Stimulated activated naive B cell treated with anti-CD40 and anti-IgM and Interleukin-4, amounts not matched to agents 10 μg/mL and 1 μg/mL and 100 μg/mL, for 72 hours (primary cell): ENCODE measurements at regions not wholly inside any gene's neighbourhood (a gene's known extent, or its start where the extent isn't known, plus 50 kb on each side); places are given as distances from the start of the nearest gene placed in this dataset.
"Not testable (repeated sequence)": the region's sequence is repeated elsewhere in the genome, so short reads cannot be mapped to it uniquely, and the experiment has no call there.

Experiments
- ATAC-seq, 2 donors: fragments of 150-1000 bp; cut with Tn5 transposase; replicated peaks; 2 replicates each; pipeline ENCODE4 v1.10.0; 2021; ENCODE audit warnings: moderate library complexity in 1 of 2
- DNase-seq: peaks from one replicate; pipeline ENCODE4 v3.0.0; 2021
- H3K27ac Mint-ChIP-seq: one replicate; pipeline ENCODE4 v1.8.0; 2022; ENCODE audit warnings: mild to moderate bottlenecking, mixed read lengths
- H3K27me3 Mint-ChIP-seq, 2 donors: one replicate each; pipeline ENCODE4 v1.8.0; 2022; ENCODE audit warnings: mixed read lengths in 2 of 2
- H3K36me3 Mint-ChIP-seq, 2 donors: one replicate each; pipeline ENCODE4 v1.8.0; 2022; ENCODE audit warnings: mixed read lengths in 2 of 2, mild to moderate bottlenecking in 1 of 2
- H3K4me1 Mint-ChIP-seq, 2 donors: one replicate each; pipeline ENCODE4 v1.8.0; 2022; ENCODE audit warnings: mixed read lengths in 2 of 2, mild to moderate bottlenecking in 1 of 2
- H3K4me3 Mint-ChIP-seq, 2 donors: one replicate each; pipeline ENCODE4 v1.8.0; 2022; ENCODE audit warnings: mild to moderate bottlenecking in 2 of 2, mixed read lengths in 2 of 2, moderate library complexity in 1 of 2
- H3K9me3 Mint-ChIP-seq, 2 donors: one replicate each; pipeline ENCODE4 v1.8.0; 2022; ENCODE audit warnings: mixed read lengths in 2 of 2, mild to moderate bottlenecking in 1 of 2

DNA sequence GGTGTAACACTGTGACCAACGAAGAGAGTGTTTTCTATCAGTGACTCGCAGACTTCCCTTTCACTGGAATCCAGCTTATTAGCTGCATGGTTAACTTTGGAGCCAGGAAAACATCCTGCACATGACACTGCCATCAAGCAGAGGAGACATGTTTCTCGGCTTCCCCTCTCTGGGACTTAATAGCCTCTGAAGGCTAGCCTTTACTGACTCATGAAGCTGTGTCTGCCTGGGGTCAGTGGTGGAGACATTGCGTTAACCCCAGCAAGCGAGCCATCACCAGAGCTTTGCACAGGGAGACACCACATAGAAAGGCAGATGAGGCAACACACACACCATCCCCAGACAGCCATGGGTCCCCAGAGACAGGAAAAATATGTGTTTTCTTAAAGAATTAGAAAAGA, 126.9 kb upstream of the PRICKLE1 start:
- H3K27ac Mint-ChIP-seq: no peak overlapping the region
- H3K4me1 Mint-ChIP-seq: no peaks in the 10 kb centered on the region
- ATAC-seq (no peak), DNase-seq (no peak)
- H3K36me3 Mint-ChIP-seq: no peaks in the 10 kb centered on the region
- H3K27me3 Mint-ChIP-seq: no peaks in the 10 kb centered on the region
- H3K4me3 Mint-ChIP-seq: no peak overlapping the region
- H3K9me3 Mint-ChIP-seq: peaks cover 0 to 5% of the 10 kb centered on the region in 2 donors

DNA sequence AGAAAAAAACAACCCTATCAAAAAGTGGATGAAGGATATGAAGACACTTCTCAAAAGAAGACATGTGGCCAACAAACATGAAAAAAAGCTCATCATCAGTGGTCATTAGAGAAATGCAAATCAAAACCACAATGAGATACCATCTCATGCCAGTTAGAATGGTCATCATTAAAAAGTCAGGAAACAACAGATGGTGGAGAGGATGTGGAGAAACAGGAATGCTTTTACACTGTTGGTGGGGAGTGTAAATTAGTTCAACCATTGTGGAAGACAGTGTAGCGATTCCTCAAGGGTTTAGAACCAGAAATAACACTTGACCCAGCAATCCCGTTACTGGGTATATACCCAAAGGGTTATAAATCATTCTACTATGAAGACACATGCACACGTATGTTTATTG, 124.0 kb upstream of the PRICKLE1 start:
- not testable (repeated sequence) for DNase-seq, H3K36me3 Mint-ChIP-seq, H3K27me3 Mint-ChIP-seq, ATAC-seq, H3K4me3 Mint-ChIP-seq, H3K27ac Mint-ChIP-seq, H3K4me1 Mint-ChIP-seq
- peaks cover 4 to 11% of the 10 kb centered on the region in 2 donors for H3K9me3 Mint-ChIP-seq

- not testable (repeated sequence) for H3K4me1 Mint-ChIP-seq, H3K4me3 Mint-ChIP-seq, DNase-seq, H3K27me3 Mint-ChIP-seq, H3K36me3 Mint-ChIP-seq, H3K27ac Mint-ChIP-seq, ATAC-seq
- peaks cover 4 to 11% of the 10 kb centered on the region in 2 donors for H3K9me3 Mint-ChIP-seq
Observed at GRCh38 chr12:42708374-42708773, 118.8 kb upstream of the PRICKLE1 start.

DNA sequence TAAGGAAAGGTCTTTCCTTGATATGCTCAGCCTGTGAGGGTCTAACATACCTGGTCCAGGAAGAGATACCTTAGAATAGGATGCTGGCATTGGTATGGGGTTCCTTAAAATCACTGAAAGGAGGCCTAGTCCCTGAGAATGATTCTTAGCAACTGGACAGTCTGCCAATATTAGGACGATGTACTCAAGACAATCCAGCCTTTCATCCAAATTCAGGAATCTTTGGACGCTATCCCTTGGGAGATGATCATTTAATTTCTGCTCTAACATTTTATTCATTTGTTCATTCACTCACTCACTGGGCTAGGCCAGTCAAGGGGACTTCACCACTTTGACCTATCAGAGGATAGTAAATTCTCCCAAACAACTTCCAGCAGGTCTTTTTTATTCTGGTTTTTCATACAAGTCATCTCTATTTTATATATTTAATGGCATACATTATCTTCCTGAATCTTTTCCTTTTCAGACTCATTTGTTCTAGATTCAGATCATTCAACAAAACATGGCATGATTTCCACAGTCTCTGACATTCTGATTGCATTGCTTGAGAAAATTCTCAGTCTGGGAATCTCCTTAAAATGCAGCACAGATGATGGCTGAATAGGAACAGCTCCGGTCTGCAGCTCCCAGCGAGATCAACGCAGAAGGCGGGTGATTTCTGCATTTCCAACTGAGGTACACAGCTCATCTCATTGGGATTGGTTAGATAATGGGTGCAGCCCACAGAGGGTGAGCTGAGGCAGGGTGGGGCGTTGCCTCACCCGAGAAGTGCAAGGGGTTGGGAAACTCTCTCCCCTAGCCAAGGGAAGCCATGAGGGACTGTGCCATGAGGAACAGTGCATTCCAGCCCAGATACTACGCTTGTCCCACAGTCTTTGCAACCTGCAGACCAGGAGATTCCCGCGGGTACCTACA, 118.0 kb upstream of the PRICKLE1 start:
- Mint-ChIP-seq H3K4me3 (no peak overlapping the region), H3K27ac (no peak overlapping the region), H3K36me3 (no peaks in the 10 kb centered on the region), H3K27me3 (no peaks in the 10 kb centered on the region), H3K9me3 (peaks cover 4 to 10% of the 10 kb centered on the region in 2 donors), H3K4me1 (no peaks in the 10 kb centered on the region)
- ATAC-seq: no peak
- no peak for DNase-seq

- Mint-ChIP-seq H3K27me3 (no peaks in the 10 kb centered on the region), H3K9me3 (peaks cover 4 to 6% of the 10 kb centered on the region in 2 donors), H3K4me3 (no peak overlapping the region), H3K27ac (no peak overlapping the region), H3K4me1 (no peaks in the 10 kb centered on the region), H3K36me3 (no peaks in the 10 kb centered on the region)
- DNase-seq (no peak), ATAC-seq (no peak)
Observed at GRCh38 chr12:42706321-42706720, 116.8 kb upstream of the PRICKLE1 start.

DNA sequence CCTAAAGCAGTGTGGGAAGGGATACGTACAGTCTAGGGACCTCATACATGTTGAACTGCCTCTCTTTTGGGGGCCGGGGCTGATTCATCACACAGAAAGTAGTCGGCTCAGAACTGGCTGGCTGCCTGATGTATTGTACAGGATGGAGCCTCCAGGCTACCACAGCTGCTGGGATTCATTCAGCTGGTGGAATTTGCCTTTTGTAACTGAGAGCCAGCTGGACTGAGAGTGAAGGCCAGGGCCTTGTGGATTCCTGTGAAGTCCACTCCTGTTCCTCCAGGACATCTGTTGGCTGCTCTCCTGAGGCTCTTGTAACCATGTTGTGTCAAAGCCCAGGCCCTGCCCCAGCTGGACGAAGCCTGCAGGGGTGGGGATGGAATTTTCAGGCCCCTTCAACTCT, 116.3 kb upstream of the PRICKLE1 start:
- no peak for DNase-seq

DNA sequence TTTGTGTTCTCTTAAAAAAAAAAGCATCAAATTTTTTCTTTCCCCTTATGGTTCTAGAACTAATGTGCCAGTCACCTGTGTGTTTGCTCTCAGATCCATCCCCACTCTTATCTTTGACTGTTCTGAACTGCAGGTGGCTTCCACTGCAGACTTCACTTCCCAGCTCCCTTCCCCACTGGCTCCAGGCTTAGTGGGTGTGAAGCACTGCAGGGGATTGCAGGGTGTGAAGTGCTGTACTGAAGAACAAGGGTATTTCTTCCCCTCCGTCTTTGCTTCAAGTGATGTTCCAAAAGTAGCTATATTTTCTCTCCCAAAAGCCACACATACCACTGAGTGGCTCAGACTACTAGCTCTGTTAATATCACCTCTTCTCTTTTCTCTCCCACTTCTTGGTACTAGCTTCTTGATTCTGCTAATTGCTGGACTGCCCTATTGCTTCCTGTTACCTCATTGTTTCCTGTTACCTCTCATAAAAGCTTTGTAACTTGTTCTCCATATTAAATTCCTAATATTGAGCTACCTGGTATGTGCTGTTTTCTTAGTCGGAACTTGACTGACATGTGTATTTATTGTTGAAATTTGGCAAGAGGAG, 115.4 kb upstream of the PRICKLE1 start:
- ATAC-seq (no peak), DNase-seq (no peak)
- Mint-ChIP-seq H3K4me1 (no peaks in the 10 kb centered on the region), H3K27ac (no peak overlapping the region), H3K36me3 (no peaks in the 10 kb centered on the region), H3K9me3 (peaks cover 0 to 3% of the 10 kb centered on the region in 2 donors), H3K27me3 (no peaks in the 10 kb centered on the region), H3K4me3 (no peak overlapping the region)

More for the DNA sequence above, 116.3 kb upstream of the PRICKLE1 start:
- Mint-ChIP-seq H3K36me3 (no peaks in the 10 kb centered on the region), H3K4me3 (no peak overlapping the region), H3K27me3 (no peaks in the 10 kb centered on the region), H3K4me1 (no peaks in the 10 kb centered on the region), H3K9me3 (peaks cover 3% of the 10 kb centered on the region in 2 donors), H3K27ac (no peak overlapping the region)
- no peak for ATAC-seq

DNA sequence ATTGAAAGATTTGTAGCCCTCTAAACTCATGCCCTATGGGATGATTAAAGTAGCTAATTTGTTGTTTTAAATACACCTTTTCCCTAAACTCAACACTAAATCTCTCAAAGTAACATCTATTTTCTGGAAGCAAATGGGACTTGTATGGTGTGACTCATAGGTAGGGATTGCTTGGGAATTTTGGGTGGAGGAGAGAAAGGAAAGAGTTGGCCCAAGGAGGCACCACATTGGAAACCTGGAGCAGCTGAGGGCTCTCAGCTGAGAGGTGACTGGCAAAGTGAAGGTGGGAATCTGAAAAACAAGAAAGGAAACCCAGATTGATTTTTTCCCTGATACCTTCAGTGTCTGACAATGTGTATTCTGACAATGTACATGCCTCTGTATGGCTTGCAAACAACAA, 114.8 kb upstream of the PRICKLE1 start:
- Mint-ChIP-seq H3K27ac (no peak overlapping the region), H3K4me3 (no peak overlapping the region), H3K27me3 (no peaks in the 10 kb centered on the region), H3K4me1 (no peaks in the 10 kb centered on the region), H3K9me3 (peaks cover 0 to under 1% of the 10 kb centered on the region in 2 donors), H3K36me3 (no peaks in the 10 kb centered on the region)
- no peak for ATAC-seq
- no peak for DNase-seq

- no peaks in the 10 kb centered on the region for H3K9me3 Mint-ChIP-seq
- H3K36me3 Mint-ChIP-seq: no peaks in the 10 kb centered on the region
- H3K27ac Mint-ChIP-seq: no peak overlapping the region
- H3K4me3 Mint-ChIP-seq: no peak overlapping the region
- ATAC-seq (no peak), DNase-seq (no peak)
- no peaks in the 10 kb centered on the region for H3K27me3 Mint-ChIP-seq
- H3K4me1 Mint-ChIP-seq: no peaks in the 10 kb centered on the region
Observed at GRCh38 chr12:42701084-42701483, 111.5 kb upstream of the PRICKLE1 start.

GRCh38 chr12:42698213-42698612, 108.7 kb upstream of the PRICKLE1 start:
- Mint-ChIP-seq H3K36me3 (no peaks in the 10 kb centered on the region), H3K4me1 (no peaks in the 10 kb centered on the region), H3K4me3 (no peak overlapping the region), H3K27ac (no peak overlapping the region), H3K27me3 (no peaks in the 10 kb centered on the region), H3K9me3 (peaks cover 1 to 4% of the 10 kb centered on the region in 2 donors)
- DNase-seq: no peak
- ATAC-seq: no peak

GRCh38 chr12:42696406-42697149, 107.0 kb upstream of the PRICKLE1 start:
- no peaks in the 10 kb centered on the region for H3K27me3 Mint-ChIP-seq
- DNase-seq: no peak
- ATAC-seq: no peak
- H3K4me3 Mint-ChIP-seq: no peak overlapping the region
- no peak overlapping the region for H3K27ac Mint-ChIP-seq
- no peaks in the 10 kb centered on the region for H3K4me1 Mint-ChIP-seq
- H3K9me3 Mint-ChIP-seq: peaks cover 1 to 4% of the 10 kb centered on the region in 2 donors
- H3K36me3 Mint-ChIP-seq: no peaks in the 10 kb centered on the region

DNA sequence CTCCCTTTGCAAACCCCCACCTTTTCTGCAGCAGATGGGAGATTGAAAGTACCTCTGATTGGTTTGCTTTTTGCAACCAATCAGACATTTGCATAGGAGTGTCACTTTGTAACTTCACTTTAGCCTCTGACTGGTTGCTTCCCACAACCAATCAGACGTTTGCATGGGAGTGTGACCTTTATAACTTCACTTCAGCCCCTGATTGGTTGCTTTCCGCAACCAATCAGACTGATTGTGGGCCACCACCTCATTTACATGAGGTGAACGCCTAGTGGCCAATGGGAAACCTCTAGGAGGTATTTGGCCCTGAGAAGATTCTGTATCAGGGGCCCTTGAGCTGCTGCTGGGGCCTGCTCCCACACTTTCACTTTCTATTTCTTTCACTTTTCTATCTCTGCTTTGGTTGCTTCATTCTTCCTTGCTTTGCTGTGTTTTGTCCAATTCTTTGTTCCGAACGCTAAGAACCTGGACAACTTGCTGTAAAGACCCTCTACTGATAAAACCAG, 106.0 kb upstream of the PRICKLE1 start:
- no peak overlapping the region for H3K4me3 Mint-ChIP-seq
- ATAC-seq: no peak
- no peak for DNase-seq
- H3K9me3 Mint-ChIP-seq: peaks cover 1 to 4% of the 10 kb centered on the region in 2 donors
- no peak overlapping the region for H3K27ac Mint-ChIP-seq
- H3K4me1 Mint-ChIP-seq: no peaks in the 10 kb centered on the region
- H3K27me3 Mint-ChIP-seq: no peaks in the 10 kb centered on the region
- no peaks in the 10 kb centered on the region for H3K36me3 Mint-ChIP-seq

DNA sequence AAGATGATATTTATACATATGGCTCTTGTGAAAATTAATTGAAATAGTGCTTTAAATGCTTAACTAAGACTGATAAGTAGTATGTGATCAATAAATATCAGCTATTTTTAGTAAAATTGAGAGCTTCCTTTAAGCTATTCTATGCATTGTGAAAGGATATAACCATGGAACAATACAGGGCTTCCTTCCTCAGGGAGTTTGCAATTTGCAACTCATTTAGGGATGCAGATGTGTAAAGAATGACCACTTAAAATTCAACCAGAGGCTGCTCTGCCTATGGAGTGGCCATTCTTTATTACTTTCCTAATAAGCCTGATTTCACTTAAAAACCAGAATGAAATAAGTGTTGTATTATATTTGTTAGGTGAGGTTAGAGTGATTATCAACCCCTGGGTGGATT, 103.2 kb upstream of the PRICKLE1 start:
- H3K27ac Mint-ChIP-seq: no peak overlapping the region
- ATAC-seq: no peak
- H3K4me1 Mint-ChIP-seq: no peaks in the 10 kb centered on the region
- H3K9me3 Mint-ChIP-seq: peaks cover 4 to 6% of the 10 kb centered on the region in 2 donors
- H3K36me3 Mint-ChIP-seq: no peaks in the 10 kb centered on the region
- no peak overlapping the region for H3K4me3 Mint-ChIP-seq
- DNase-seq: no peak
- peaks cover 0 to 8% of the 10 kb centered on the region in 2 donors for H3K27me3 Mint-ChIP-seq

DNA sequence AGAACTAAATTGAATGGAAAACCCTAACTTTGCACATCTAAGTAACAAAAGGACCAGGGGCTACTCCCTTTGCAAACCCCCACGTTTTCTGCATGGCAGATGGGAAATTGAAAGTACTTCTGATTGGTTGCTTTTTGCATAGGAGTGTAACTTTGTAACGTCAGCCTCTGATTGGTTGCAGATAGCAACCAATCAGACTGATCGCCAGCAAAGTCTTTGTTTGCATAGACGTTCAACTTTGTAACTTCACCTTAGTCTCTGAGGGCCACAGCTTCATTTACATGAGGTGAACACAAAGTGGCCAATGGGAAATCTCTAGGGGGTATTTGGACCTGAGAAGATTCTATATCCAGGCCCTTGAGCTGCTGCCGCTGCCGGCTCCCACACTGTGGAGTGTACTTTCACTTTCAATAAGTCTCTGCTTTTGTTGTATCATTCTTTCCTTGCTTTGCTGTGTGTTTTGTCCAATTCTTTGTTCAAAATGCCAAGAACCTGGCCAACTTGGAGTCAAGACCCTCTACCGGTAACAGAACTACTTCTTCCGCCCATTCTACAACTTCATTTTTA, 102.5 kb upstream of the PRICKLE1 start:
- peaks cover 4 to 6% of the 10 kb centered on the region in 2 donors for H3K9me3 Mint-ChIP-seq
- H3K27ac Mint-ChIP-seq: no peak overlapping the region
- peaks cover 0 to 8% of the 10 kb centered on the region in 2 donors for H3K27me3 Mint-ChIP-seq
- H3K36me3 Mint-ChIP-seq: no peaks in the 10 kb centered on the region
- DNase-seq: no peak
- no peak overlapping the region for H3K4me3 Mint-ChIP-seq
- no peak for ATAC-seq
- no peaks in the 10 kb centered on the region for H3K4me1 Mint-ChIP-seq
